ENCODE measurements at regions not wholly inside any gene's neighbourhood (a gene's known extent, or its start where the extent isn't known, plus 50 kb on each side); places are given as distances from the start of the nearest gene placed in this dataset.

- H3K27me3 ChIP-seq (ENCODE audit: insufficient read depth, poor library complexity, severe bottlenecking): no peaks in the 10 kb centered on the region
- DNase-seq (ENCODE audit: low spot score): no peak
- ATAC-seq (ENCODE audit: low read depth): no peak
- no peak overlapping the region for H3K27ac ChIP-seq (ENCODE audit: poor library complexity, severe bottlenecking)
- H3K9me3 ChIP-seq (ENCODE audit: severe bottlenecking): no peaks in the 10 kb centered on the region
- H3K4me3 ChIP-seq (ENCODE audit: severe bottlenecking): no peak overlapping the region
- TF ChIP-seq CTCF (IDR thresholded peaks at IDR 0.05; ENCODE audit: poor library complexity, severe bottlenecking): no peak
- H3K4me1 ChIP-seq (ENCODE audit: insufficient read depth, poor library complexity, severe bottlenecking): no peaks in the 10 kb centered on the region
- H3K36me3 ChIP-seq (ENCODE audit: low read depth): no peaks in the 10 kb centered on the region
Observed at GRCh38 chr1:229058729-229059128, 212.2 kb upstream of the RAB4A start.

- Histone ChIP-seq H3K4me3 (ENCODE audit: severe bottlenecking) (no peak overlapping the region), H3K27ac (ENCODE audit: poor library complexity, severe bottlenecking) (no peak overlapping the region), H3K4me1 (ENCODE audit: insufficient read depth, poor library complexity, severe bottlenecking) (no peaks in the 10 kb centered on the region), H3K36me3 (ENCODE audit: low read depth) (no peaks in the 10 kb centered on the region), H3K27me3 (ENCODE audit: insufficient read depth, poor library complexity, severe bottlenecking) (no peaks in the 10 kb centered on the region), H3K9me3 (ENCODE audit: severe bottlenecking) (no peaks in the 10 kb centered on the region)
- DNase-seq (ENCODE audit: low spot score): no peak
- TF ChIP-seq CTCF (IDR thresholded peaks at IDR 0.05; ENCODE audit: poor library complexity, severe bottlenecking): no peak
- no peak for ATAC-seq (ENCODE audit: low read depth)
Observed at GRCh38 chr1:229059671-229060539, 211.0 kb upstream of the RAB4A start.

GRCh38 chr1:229062135-229062534 is 208.8 kb upstream of the RAB4A start:
- H3K9me3 ChIP-seq (ENCODE audit: severe bottlenecking): no peaks in the 10 kb centered on the region
- no peak for DNase-seq (ENCODE audit: low spot score)
- no peak overlapping the region for H3K4me3 ChIP-seq (ENCODE audit: severe bottlenecking)
- no peaks in the 10 kb centered on the region for H3K27me3 ChIP-seq (ENCODE audit: insufficient read depth, poor library complexity, severe bottlenecking)
- H3K36me3 ChIP-seq (ENCODE audit: low read depth): no peaks in the 10 kb centered on the region
- H3K4me1 ChIP-seq (ENCODE audit: insufficient read depth, poor library complexity, severe bottlenecking): no peaks in the 10 kb centered on the region
- TF ChIP-seq CTCF (IDR thresholded peaks at IDR 0.05; ENCODE audit: poor library complexity, severe bottlenecking): no peak
- no peak overlapping the region for H3K27ac ChIP-seq (ENCODE audit: poor library complexity, severe bottlenecking)
- ATAC-seq (ENCODE audit: low read depth): no peak

- ATAC-seq (ENCODE audit: low read depth): no peak
- Histone ChIP-seq H3K27me3 (ENCODE audit: insufficient read depth, poor library complexity, severe bottlenecking) (no peaks in the 10 kb centered on the region), H3K4me3 (ENCODE audit: severe bottlenecking) (no peak overlapping the region), H3K36me3 (ENCODE audit: low read depth) (no peaks in the 10 kb centered on the region), H3K27ac (ENCODE audit: poor library complexity, severe bottlenecking) (no peak overlapping the region), H3K9me3 (ENCODE audit: severe bottlenecking) (no peaks in the 10 kb centered on the region), H3K4me1 (ENCODE audit: insufficient read depth, poor library complexity, severe bottlenecking) (no peaks in the 10 kb centered on the region)
- no peak for DNase-seq (ENCODE audit: low spot score)
- no peak for TF ChIP-seq CTCF (IDR thresholded peaks at IDR 0.05; ENCODE audit: poor library complexity, severe bottlenecking)
Observed at GRCh38 chr1:229063154-229063773, 207.6 kb upstream of the RAB4A start.

All from RWPE2 (cell line).